MM.1S (cell line): ENCODE measurements at regions not wholly inside any gene's neighbourhood (a gene's known extent, or its start where the extent isn't known, plus 50 kb on each side); places are given as distances from the start of the nearest gene placed in this dataset.

ENCODE experiments used
- DNase-seq: peaks from one replicate; pipeline ENCODE4 v3.0.0-alpha.2; 2015
- H2AFZ ChIP-seq: fragments of 300-600 bp; sonication (generic); 2 replicates; pipeline ENCODE4 v1.6.0; 2016; ENCODE audit warnings: antibody characterized with exemption, low read length
- H3F3A ChIP-seq: fragments of 300-600 bp; sonication (generic); 2 replicates; pipeline ENCODE4 v1.6.1; 2016; ENCODE audit warnings: mild to moderate bottlenecking, antibody characterized with exemption, low read length, moderate library complexity, mixed read lengths; ENCODE audit not compliant: insufficient read depth
- H3K27ac ChIP-seq: fragments of 300-600 bp; sonication (generic); 2 replicates; pipeline ENCODE4 v1.5.1; 2016; ENCODE audit warnings: mild to moderate bottlenecking, low read length
- H3K27me3 ChIP-seq: fragments of 300-600 bp; sonication (generic); replicated peaks from 2 replicates; pipeline ENCODE4 v1.6.0; 2016; ENCODE audit warnings: low read length; ENCODE audit not compliant: insufficient read depth
- H3K36me3 ChIP-seq: fragments of 300-600 bp; sonication (generic); replicated peaks from 2 replicates; pipeline ENCODE4 v1.6.1; 2016; ENCODE audit warnings: mild to moderate bottlenecking, low read length, mixed read lengths; ENCODE audit not compliant: insufficient read depth
- H3K4me1 ChIP-seq: fragments of 300-600 bp; sonication (generic); 2 replicates; pipeline ENCODE4 v1.6.1; 2016; ENCODE audit warnings: low read length, mixed read lengths
- H3K4me2 ChIP-seq: fragments of 300-600 bp; sonication (generic); 2 replicates; pipeline ENCODE4 v1.6.0; 2016; ENCODE audit warnings: low read depth, low read length
- H3K4me3 ChIP-seq: fragments of 300-600 bp; sonication (generic); 2 replicates; pipeline ENCODE4 v1.5.1; 2016; ENCODE audit warnings: low read length, mixed read lengths
- H3K79me2 ChIP-seq: fragments of 300-600 bp; sonication (generic); 2 replicates; pipeline ENCODE4 v1.6.1; 2016; ENCODE audit warnings: mixed run types, low read length, mixed read lengths
- H3K9ac ChIP-seq: fragments of 300-600 bp; sonication (generic); 2 replicates; pipeline ENCODE4 v1.6.1; 2016; ENCODE audit warnings: low read length, mixed read lengths
- H3K9me2 ChIP-seq: fragments of 300-600 bp; sonication (generic); replicated peaks from 2 replicates; pipeline ENCODE4 v1.6.1; 2016; ENCODE audit warnings: mild to moderate bottlenecking, low read length, mixed read lengths; ENCODE audit not compliant: insufficient read depth
- H3K9me3 ChIP-seq: fragments of 300-600 bp; sonication (generic); replicated peaks from 2 replicates; pipeline ENCODE4 v1.6.1; 2016; ENCODE audit warnings: mild to moderate bottlenecking, low read length, mixed read lengths; ENCODE audit not compliant: insufficient read depth
- H4K20me1 ChIP-seq: fragments of 300-600 bp; sonication (generic); 2 replicates; pipeline ENCODE4 v1.6.1; 2016; ENCODE audit warnings: mild to moderate bottlenecking, low read length, moderate library complexity, mixed read lengths; ENCODE audit not compliant: insufficient read depth
- CTCF ChIP-seq: fragments of 300-600 bp; sonication (generic); IDR thresholded peaks from 2 replicates; pipeline ENCODE4 v1.5.1; 2016; ENCODE audit warnings: antibody characterized with exemption, low read length, mixed read lengths
- EZH2 ChIP-seq: fragments of 300-600 bp; sonication (generic); optimal IDR thresholded peaks from 2 replicates; pipeline ENCODE3; 2017; ENCODE audit warnings: low read depth, mild to moderate bottlenecking, antibody characterized with exemption, low read length, mixed read lengths
- EZH2phosphoT487 ChIP-seq: fragments of 300-600 bp; sonication (generic); IDR thresholded peaks from 2 replicates; pipeline ENCODE4 v1.6.1; 2018; ENCODE audit warnings: antibody characterized with exemption, low read length

- H3K9me2 ChIP-seq, result no peaks in the 10 kb centered on the region
- H2AFZ ChIP-seq, result no peak overlapping the region
- no peaks in the 10 kb centered on the region for H3K27me3 ChIP-seq
- no peaks in the 10 kb centered on the region for H3K36me3 ChIP-seq
- H3K9me3 ChIP-seq, result no peaks in the 10 kb centered on the region
- no peaks in the 10 kb centered on the region for H4K20me1 ChIP-seq
- no peak for DNase-seq
- H3F3A ChIP-seq, result no peaks in the 10 kb centered on the region
- H3K79me2 ChIP-seq, result no peaks in the 10 kb centered on the region
- H3K9ac ChIP-seq, result no peak overlapping the region
- H3K4me3 ChIP-seq, result no peak overlapping the region
- no peaks in the 10 kb centered on the region for H3K4me1 ChIP-seq
- H3K27ac ChIP-seq, result no peak overlapping the region
- TF ChIP-seq CTCF (no peak), EZH2phosphoT487 (no peak), EZH2 (no peak)
- H3K4me2 ChIP-seq, result no peak overlapping the region
Observed at GRCh38 chr5:109990723-109991359, 301.1 kb downstream of the MAN2A1 start.

- Histone ChIP-seq H2AFZ (no peak overlapping the region), H3K36me3 (no peaks in the 10 kb centered on the region), H3K9ac (no peak overlapping the region), H3K27me3 (no peaks in the 10 kb centered on the region), H3K9me2 (no peaks in the 10 kb centered on the region), H3K79me2 (no peaks in the 10 kb centered on the region), H4K20me1 (no peaks in the 10 kb centered on the region), H3K4me1 (no peaks in the 10 kb centered on the region), H3K9me3 (no peaks in the 10 kb centered on the region), H3K4me3 (no peak overlapping the region), H3K4me2 (no peak overlapping the region), H3K27ac (no peak overlapping the region), H3F3A (no peaks in the 10 kb centered on the region)
- DNase-seq, result no peak
- no peak for TF ChIP-seq CTCF
- no peak for TF ChIP-seq EZH2
- no peak for TF ChIP-seq EZH2phosphoT487
Observed at GRCh38 chr5:109992264-109992915, 302.7 kb downstream of the MAN2A1 start.

- Histone ChIP-seq H4K20me1 (no peaks in the 10 kb centered on the region), H3K27me3 (no peaks in the 10 kb centered on the region), H3K36me3 (no peaks in the 10 kb centered on the region), H3K4me1 (no peaks in the 10 kb centered on the region), H3F3A (no peaks in the 10 kb centered on the region), H3K9me2 (no peaks in the 10 kb centered on the region), H3K4me2 (no peak overlapping the region), H2AFZ (no peak overlapping the region), H3K9me3 (no peaks in the 10 kb centered on the region), H3K27ac (no peak overlapping the region), H3K79me2 (no peaks in the 10 kb centered on the region), H3K4me3 (no peak overlapping the region), H3K9ac (no peak overlapping the region)
- TF ChIP-seq CTCF, result no peak
- no peak for TF ChIP-seq EZH2
- no peak for TF ChIP-seq EZH2phosphoT487
- no peak for DNase-seq
Observed at GRCh38 chr5:109994135-109994534, 304.4 kb downstream of the MAN2A1 start.
